IPS DF 6.9 (cell line): ENCODE measurements at regions not wholly inside any gene's neighbourhood (a gene's known extent, or its start where the extent isn't known, plus 50 kb on each side); places are given as distances from the start of the nearest gene placed in this dataset.
A peak's percentile ranks its signal among the peaks of the same experiment; 100 is the strongest.

Experiments used
- DNase-seq: peaks from one replicate; pipeline ENCODE4 v3.0.0-alpha.2; 2013; ENCODE audit warnings: low read depth, low spot score
- H3K27ac ChIP-seq: one replicate; pipeline ENCODE4 v1.5.1; 2013; ENCODE audit warnings: low read length, control low read depth
- H3K27me3 ChIP-seq: 2 replicates; pipeline ENCODE4 v1.6.1; 2013; ENCODE audit warnings: mild to moderate bottlenecking, low read length; ENCODE audit not compliant: control insufficient read depth, insufficient read depth
- H3K36me3 ChIP-seq: 2 replicates; pipeline ENCODE4 v1.6.1; 2013; ENCODE audit warnings: low read length; ENCODE audit not compliant: control insufficient read depth, insufficient read depth
- H3K4me1 ChIP-seq: 2 replicates; pipeline ENCODE4 v1.6.1; 2013; ENCODE audit warnings: low read length; ENCODE audit not compliant: control insufficient read depth, insufficient read depth
- H3K4me3 ChIP-seq: 2 replicates; pipeline ENCODE4 v1.5.1; 2013; ENCODE audit warnings: mild to moderate bottlenecking, low read length
- H3K9me3 ChIP-seq: 2 replicates; pipeline ENCODE4 v1.6.1; 2013; ENCODE audit warnings: low read length, inconsistent platforms; ENCODE audit not compliant: control insufficient read depth, insufficient read depth
- WGBS: extraction: QIAGEN DNeasy Blood & Tissue Kit; methylation state at CpG from one replicate; pipeline ENCODE4 v1.1.7; 2013; ENCODE audit warnings: mixed read lengths, missing lambda C conversion rate; ENCODE audit not compliant: insufficient read length, insufficient coverage; 5-methylcytosine and 5-hydroxymethylcytosine counted together

- Histone ChIP-seq H3K27ac (no peak overlapping the region), H3K36me3 (no peaks in the 10 kb centered on the region), H3K4me1 (no peaks in the 10 kb centered on the region), H3K27me3 (no peaks in the 10 kb centered on the region), H3K9me3 (no peaks in the 10 kb centered on the region), H3K4me3 (no peak overlapping the region)
- 100% methylated on average over 1 of the region's 4 CpGs for WGBS
- no peak for DNase-seq
Measured at GRCh38 chr4:138935135-138935807, 80.3 kb upstream of the NOCT start.

- Histone ChIP-seq H3K4me3 (no peak overlapping the region), H3K27ac (no peak overlapping the region), H3K36me3 (no peaks in the 10 kb centered on the region), H3K9me3 (no peaks in the 10 kb centered on the region), H3K27me3 (no peaks in the 10 kb centered on the region; the same call in 1 of the 2 replicates), H3K4me1 (no peaks in the 10 kb centered on the region)
- DNase-seq: no peak
Measured at GRCh38 chr4:138927072-138927471, 88.5 kb upstream of the NOCT start.

- no CpG with 5 or more reads among the region's 3 CpGs for WGBS
- Histone ChIP-seq H3K27ac (no peak overlapping the region), H3K36me3 (no peaks in the 10 kb centered on the region), H3K9me3 (no peaks in the 10 kb centered on the region), H3K4me3 (no peak overlapping the region), H3K4me1 (no peaks in the 10 kb centered on the region), H3K27me3 (no peaks in the 10 kb centered on the region; the same call in 1 of the 2 replicates)
- DNase-seq: no peak
Measured at GRCh38 chr4:138925495-138925894, 90.1 kb upstream of the NOCT start.

GRCh38 chr4:138919094-138919936 is 96.3 kb upstream of the NOCT start:
- Histone ChIP-seq H3K9me3 (no peaks in the 10 kb centered on the region), H3K36me3 (no peaks in the 10 kb centered on the region), H3K4me3 (no peak overlapping the region), H3K27me3 (no peaks in the 10 kb centered on the region), H3K27ac (no peak overlapping the region), H3K4me1 (no peaks in the 10 kb centered on the region)
- DNase-seq: peak; percentile 54
- WGBS: no CpG with 5 or more reads among the region's 27 CpGs

DNA sequence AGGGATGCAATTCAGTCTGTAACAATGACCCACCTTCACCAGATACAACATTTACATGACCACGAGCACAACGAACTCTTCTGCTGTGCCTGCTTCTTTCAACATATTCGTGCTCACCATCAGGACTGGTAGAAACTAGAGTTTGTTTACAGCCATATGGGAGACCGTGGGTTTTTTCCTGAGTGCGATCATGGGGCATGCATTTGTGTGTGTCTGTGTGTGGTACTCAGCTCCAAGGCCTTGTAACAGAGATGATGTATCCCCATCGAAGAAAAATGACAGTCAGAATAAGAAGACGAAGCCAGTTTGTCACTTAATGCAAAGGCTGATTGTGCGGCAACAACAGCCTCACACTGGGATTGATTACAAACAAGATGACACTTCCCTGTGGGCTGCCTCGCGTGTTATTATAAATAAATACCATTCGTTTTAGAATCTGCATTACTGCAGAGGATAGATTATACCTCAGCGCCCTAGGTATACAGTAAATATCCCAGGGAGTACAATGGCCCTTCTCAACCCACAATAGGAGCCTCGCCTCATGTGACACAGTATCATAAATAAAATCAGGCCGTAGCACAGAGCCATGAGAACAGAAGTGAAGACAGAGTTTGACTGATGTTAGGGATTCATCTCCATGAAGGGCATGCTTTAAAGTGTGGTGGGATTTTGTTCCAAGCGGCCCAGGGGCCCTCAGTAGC is 97.3 kb upstream of the NOCT start:
- no peaks in the 10 kb centered on the region for H3K9me3 ChIP-seq
- WGBS: no CpG with 5 or more reads among the region's 15 CpGs
- no peak overlapping the region for H3K27ac ChIP-seq
- H3K4me1 ChIP-seq: no peaks in the 10 kb centered on the region
- no peaks in the 10 kb centered on the region for H3K36me3 ChIP-seq
- DNase-seq: no peak
- H3K4me3 ChIP-seq: no peak overlapping the region
- H3K27me3 ChIP-seq: no peaks in the 10 kb centered on the region

DNA sequence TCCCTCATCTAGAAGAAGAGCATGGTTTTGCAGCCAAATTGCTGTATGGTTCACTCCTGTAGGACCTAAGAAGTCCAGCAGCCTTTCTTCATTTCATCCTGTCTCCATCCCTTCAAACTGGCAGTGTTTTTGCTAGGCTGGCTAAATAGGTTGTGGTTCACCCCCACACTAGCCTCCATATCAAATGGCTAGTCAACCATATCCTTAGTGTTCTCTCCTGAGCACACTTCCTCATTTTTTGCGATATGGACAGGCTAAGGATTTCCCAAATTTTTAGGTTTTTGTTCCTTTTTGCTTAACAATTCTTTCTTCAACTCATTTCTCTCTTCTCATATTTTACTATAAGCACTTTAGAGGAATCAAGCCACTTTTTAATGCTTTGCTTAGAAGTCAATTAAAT is 98.8 kb upstream of the NOCT start:
- Histone ChIP-seq H3K27me3 (no peaks in the 10 kb centered on the region), H3K27ac (no peak overlapping the region), H3K4me3 (no peak overlapping the region), H3K4me1 (no peaks in the 10 kb centered on the region), H3K9me3 (no peaks in the 10 kb centered on the region), H3K36me3 (no peaks in the 10 kb centered on the region)
- no CpG with 5 or more reads among the region's 1 CpG for WGBS
- no peak for DNase-seq

DNA sequence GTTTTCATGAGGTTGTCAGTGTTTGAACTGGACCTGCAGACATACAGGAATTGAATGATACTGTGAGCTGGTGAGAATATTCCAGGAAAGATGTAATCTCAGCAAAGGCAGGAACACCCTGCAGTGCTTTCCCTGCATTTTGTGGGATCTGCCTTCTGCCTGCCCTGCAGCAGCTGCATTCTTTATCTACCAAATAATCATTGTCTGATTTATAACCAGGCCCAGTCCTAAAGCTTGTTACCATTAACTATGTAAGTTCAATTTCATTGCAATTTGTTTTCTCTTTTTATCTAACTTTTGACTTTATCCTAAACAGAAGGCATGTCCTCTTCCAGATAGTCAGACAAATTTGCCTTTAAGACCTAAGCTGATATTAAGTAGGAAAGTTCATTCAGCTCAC is 99.8 kb upstream of the NOCT start:
- no peaks in the 10 kb centered on the region for H3K9me3 ChIP-seq
- H3K4me1 ChIP-seq: no peaks in the 10 kb centered on the region
- no peaks in the 10 kb centered on the region for H3K27me3 ChIP-seq

DNA sequence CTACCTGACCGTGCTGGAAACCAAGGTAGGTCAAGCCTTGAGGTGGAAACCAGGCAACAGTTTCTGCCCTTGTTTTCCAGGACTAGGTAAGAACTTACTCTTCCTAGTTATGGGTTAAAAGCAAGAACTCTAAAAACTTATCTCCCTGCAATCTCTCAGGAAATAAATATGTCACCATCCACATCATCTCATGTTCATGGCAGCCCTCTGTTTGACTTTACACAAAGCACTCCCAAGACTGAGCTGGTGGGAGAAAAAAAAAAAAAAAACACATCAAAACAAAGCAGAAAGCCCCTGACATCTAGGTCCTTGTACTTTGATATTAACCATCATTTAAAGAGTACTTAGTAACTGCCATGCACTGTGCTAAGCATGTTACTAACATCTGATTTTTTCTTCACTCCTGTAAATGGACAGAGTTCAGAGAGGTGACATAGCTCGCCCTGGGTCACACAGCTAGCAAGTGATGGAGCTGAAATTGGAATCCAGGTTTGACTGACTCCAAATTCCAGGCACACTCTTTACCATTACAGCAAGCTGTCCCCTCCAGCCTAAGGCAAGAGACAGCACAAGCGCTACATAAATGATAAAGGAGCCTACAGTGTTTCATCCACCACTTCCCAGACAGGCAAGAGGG is 102.8 kb upstream of the NOCT start:
- H3K4me1 ChIP-seq: no peaks in the 10 kb centered on the region
- H3K36me3 ChIP-seq: no peaks in the 10 kb centered on the region
- H3K27ac ChIP-seq: no peak overlapping the region
- H3K9me3 ChIP-seq: no peaks in the 10 kb centered on the region
- no peaks in the 10 kb centered on the region for H3K27me3 ChIP-seq
- H3K4me3 ChIP-seq: no peak overlapping the region
- DNase-seq: no peak
- WGBS: no CpG with 5 or more reads among the region's 3 CpGs

More for the DNA sequence above, 99.8 kb upstream of the NOCT start:
- Histone ChIP-seq H3K36me3 (no peaks in the 10 kb centered on the region), H3K27ac (no peak overlapping the region), H3K4me3 (no peak overlapping the region)
- no peak for DNase-seq

GRCh38 chr4:138911909-138912703 is 103.5 kb upstream of the NOCT start:
- Histone ChIP-seq H3K27me3 (no peaks in the 10 kb centered on the region), H3K9me3 (no peaks in the 10 kb centered on the region), H3K27ac (no peak overlapping the region), H3K4me3 (no peak overlapping the region), H3K36me3 (no peaks in the 10 kb centered on the region), H3K4me1 (no peaks in the 10 kb centered on the region)
- no peak for DNase-seq
- no CpG with 5 or more reads among the region's 9 CpGs for WGBS

- Histone ChIP-seq H3K27ac (no peak overlapping the region), H3K27me3 (no peaks in the 10 kb centered on the region), H3K9me3 (no peaks in the 10 kb centered on the region), H3K36me3 (no peaks in the 10 kb centered on the region), H3K4me3 (no peak overlapping the region), H3K4me1 (no peaks in the 10 kb centered on the region)
- DNase-seq: no peak
- no CpG with 5 or more reads among the region's 12 CpGs for WGBS
Measured at GRCh38 chr4:138910914-138911336, 104.7 kb upstream of the NOCT start.
